NCI-H526 treated with DMSO at 0.1 percent for 48 hours (cell line): ENCODE measurements at regions not wholly inside any gene's neighbourhood (a gene's known extent, or its start where the extent isn't known, plus 50 kb on each side); places are given as distances from the start of the nearest gene placed in this dataset.

ENCODE experiments used
- DNase-seq: peaks from one replicate; lab custom pipeline; 2025; lab: John Stamatoyannopoulos, UW

DNA sequence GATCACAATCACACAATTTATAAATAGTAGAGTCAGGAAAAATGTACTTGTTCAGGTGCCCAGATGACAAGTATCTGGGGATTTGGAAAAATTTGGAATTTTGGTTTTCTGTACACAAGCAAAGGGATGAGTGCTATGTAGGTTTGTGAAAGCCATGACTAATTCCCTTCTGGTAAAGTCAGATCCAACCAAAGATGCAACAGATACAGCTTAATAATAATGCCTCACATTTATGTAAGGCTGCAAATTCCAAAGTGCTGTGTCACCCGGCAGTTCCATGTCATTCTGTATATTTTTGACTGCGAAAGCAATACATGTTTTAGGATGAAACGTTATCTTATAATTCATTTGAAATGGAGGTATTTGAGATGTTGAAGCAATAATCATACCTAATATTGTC lies 102.7 kb upstream of the AGBL1 start:
- DNase-seq = no peak

GRCh38 chr15:85977586-85977985 lies 102.1 kb upstream of the AGBL1 start:
- no peak for DNase-seq

GRCh38 chr15:85979929-85980328 lies 99.7 kb upstream of the AGBL1 start:
- no peak for DNase-seq

DNA sequence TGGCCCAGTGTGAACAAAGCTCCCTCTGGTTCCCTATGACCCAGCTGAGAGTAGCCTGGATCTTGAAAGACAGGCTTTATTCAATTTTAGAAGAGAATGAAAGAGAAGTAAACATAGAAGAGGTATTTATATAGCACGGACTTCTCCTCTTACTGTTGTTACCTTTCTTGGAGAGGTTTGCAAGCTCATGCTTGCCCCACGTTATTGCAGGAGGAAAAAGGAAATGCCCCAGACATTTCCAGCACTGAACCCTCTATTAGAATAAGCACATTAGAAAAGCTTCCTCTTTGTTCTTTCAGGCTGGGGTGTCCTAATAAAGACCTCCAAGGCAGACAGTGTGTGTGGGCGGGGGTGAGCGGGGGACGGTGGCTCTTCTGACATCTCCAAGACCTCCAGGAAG lies 98.7 kb upstream of the AGBL1 start:
- no peak for DNase-seq

GRCh38 chr15:85984241-85984640 lies 95.4 kb upstream of the AGBL1 start:
- no peak for DNase-seq

- DNase-seq = no peak
Measured at GRCh38 chr15:85986116-85986515, 93.6 kb upstream of the AGBL1 start.

DNA sequence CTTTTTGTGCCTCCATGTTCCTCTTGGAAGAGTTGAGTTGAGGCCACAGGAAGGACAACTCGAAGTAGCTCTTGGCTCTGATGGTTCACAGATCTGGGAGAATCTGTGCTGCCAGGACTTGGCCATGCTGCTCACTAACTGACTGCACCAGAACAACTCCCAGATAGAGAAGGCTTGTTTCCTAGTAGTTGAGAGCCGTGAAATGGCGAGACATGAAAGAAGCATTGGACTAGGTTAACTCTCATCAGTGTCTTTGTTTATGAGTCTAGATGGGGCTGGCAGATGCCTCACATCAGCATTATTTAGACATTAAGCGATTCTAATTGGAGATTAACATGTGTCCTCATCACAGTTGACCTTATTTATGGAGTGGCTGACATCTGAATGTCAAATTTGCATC lies 92.9 kb upstream of the AGBL1 start:
- DNase-seq = peak; percentile 18

DNA sequence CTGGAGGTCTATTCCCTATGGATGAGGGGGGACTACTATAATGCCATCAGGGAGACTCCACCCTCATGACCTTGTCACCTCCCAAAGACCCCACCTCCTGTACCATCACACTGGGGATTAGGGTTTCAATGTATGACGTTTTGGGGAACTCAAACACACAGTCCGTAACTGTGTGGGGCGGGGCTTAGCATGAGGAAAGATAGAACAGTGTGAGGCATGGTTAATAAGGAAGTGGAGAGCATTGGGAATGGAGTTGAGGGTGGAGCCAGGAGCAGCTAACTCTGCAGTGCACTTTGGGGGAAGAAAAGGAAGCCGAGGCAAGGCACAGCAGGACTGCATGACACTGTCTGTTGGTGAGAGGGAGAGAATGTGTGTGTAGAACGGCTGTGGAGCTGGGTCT lies 90.9 kb upstream of the AGBL1 start:
- no peak for DNase-seq

GRCh38 chr15:85992224-85992623 lies 87.4 kb upstream of the AGBL1 start:
- DNase-seq = no peak

DNA sequence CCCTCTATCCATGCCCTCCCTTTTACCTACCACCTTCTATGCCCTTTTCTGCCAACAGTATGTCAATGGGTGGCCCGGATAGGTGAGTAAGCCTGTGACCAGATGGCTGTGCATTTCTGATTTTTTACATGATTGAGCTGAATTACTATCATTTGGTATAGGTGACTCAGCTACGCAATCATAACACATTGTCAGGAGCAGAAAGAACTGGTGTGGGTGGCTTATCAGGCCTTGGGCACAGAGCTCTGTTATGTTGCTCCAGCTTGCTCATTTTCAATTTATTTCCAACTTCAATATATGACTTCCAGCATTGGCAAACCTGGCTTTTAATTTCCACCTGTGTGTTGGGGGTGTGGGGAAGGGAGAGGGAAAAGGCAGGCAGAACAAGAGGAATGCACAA lies 86.6 kb upstream of the AGBL1 start:
- DNase-seq = no peak

DNA sequence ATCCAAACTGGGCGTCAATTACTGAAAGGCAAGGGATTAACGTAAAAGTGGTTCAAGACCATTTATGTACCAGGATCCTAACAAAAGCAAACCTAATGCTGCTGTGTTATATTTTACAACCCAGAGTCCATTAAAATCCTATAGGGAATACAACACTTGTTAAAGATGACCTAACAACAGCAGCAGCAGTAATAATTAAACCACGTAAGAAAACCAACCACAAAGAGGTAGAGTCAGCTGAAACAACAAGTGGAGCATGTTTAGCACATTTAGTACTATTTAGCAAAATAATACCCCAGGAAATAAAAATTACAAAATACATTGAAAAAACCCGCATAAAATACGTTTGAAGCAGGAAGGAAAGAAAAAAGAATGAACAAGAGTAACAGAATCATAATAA lies 82.1 kb upstream of the AGBL1 start:
- no peak for DNase-seq

DNA sequence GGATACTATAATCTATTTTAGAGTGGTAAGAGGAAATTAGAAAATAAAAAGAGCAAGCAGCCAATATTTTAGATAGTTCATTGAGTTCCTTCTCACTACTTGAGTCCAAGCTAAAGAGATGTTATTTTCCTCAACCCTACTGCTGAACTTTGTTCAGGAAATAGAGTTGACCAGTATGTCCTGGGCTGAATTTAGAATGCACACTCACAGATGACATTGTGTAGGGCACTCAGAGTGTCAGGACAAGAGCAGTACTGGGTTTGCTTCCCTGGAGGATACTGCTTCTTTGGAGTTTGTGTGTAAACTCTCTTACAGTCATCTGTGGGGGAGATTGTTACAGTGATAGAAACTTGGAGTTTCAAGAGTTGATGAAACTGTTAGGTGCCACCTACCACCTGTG lies 80.0 kb upstream of the AGBL1 start:
- no peak for DNase-seq

- no peak for DNase-seq
Measured at GRCh38 chr15:86001200-86001599, 78.5 kb upstream of the AGBL1 start.

- no peak for DNase-seq
Measured at GRCh38 chr15:86002444-86002843, 77.2 kb upstream of the AGBL1 start.

DNA sequence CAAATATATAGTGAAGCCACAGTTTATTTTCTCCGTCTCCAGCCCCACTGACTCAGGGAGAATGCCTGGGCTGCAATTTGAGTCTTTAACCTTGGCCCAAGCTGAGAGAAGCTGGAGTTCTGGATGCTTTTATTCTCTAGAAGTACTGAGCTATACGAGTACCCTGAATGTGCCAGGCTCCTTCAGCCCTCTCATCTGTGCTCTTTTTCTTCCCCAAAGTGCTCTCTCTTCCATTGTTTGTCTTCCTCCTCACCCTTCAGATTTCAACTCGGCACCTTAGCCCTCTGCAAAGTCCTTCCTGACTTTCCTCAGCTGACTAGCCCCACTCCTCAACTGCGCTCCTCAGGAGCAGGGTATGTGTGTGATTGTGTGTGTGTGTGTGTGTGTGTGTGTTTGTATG lies 75.6 kb upstream of the AGBL1 start:
- no peak for DNase-seq

- no peak for DNase-seq
Measured at GRCh38 chr15:86006546-86006945, 73.1 kb upstream of the AGBL1 start.

DNA sequence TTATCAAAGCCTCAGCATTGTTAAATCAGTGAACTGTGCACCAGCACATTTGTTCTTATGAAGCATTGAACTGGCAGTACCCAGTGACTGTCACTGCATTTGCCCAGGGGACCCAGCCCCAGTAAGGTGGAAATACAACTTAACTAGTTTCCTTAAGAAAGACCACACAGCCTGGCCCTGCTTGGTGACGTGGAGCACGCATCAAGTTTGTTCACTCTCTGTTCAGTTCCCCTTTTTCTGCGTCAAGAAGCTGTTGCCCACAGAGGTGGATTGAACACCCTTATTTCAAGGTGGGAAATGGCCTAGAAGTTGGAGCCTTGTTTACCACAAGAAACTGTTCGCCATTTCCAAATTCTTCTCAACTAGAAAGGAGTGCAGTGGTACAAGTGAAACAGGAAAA lies 69.9 kb upstream of the AGBL1 start:
- no peak for DNase-seq

GRCh38 chr15:86010398-86010797 lies 69.3 kb upstream of the AGBL1 start:
- no peak for DNase-seq

DNA sequence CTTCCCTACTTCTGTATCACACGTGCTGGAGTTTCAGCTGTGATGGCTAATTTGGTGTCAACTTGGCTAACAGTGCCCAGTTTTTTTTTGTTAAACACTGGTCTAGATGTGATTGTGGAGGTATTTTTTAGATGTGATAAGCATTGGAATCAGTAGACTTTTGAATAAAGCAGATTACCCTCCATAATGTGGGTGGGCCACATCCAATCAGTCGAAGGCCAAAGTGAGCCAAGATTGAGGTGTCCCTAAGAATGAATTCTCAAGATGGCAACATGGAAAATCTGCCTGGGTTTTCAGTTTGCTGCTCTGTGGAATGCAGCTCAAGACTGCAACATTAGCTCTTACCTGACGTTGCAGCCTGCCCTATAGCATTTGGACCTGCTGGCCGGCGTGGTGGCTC lies 68.8 kb upstream of the AGBL1 start:
- DNase-seq = no peak

DNA sequence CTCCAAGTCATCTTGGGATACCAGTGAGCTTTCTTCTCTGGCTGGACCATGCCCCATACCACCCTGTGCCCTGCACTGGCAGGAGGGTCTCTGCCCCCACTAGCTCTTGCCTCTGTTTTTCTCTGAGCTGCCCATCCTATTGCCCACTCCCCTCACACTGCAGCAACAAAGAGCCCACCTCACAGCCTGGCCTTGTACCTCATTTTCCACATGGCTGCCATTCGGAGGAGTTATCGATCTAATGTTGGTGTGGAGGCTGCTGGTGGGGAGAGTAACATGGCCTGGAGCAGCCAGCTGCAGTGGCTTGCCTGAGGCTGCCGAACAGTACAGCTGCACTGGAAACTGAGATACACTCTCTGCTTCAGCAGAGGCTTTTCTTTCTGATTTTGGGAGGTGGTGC lies 65.7 kb upstream of the AGBL1 start:
- no peak for DNase-seq

DNA sequence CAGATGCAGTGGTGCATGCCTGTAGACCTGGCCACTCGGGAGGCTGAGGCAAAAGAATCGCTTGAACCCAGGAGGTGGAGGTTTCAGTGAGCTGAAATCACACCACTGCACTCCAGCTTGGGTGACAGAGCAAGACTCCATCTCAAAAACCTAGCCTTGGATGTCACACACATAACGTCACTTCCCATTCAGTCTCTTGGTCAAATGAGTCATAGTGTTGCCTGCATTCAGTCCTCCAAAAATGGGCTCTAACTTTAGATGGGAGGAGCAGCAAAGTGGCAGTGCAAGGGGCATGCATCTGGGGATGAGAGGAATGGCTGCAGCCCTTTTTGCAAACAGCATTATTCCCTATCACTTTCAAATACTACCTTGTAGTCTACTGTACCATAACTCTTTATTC lies 62.9 kb upstream of the AGBL1 start:
- DNase-seq = no peak

DNA sequence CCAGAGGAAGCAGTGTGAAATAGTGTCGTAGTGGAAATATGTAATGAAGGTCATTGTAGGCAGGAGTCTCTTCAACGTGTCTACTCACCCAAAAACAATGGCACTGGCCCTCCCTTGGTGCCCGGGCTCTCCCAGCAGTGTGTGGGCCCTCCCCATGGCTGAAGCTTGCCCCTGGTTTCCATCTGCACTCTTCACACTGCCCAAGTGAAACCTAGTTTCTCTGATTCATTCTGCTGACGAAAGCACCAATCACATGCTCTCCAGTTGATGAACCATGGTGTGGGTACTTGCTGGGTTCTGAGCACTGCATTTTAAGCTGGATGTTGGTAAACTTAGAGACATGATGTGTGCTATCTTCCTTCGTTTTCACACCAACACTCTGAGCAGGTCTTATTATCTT lies 61.0 kb upstream of the AGBL1 start:
- DNase-seq = no peak

- DNase-seq = no peak
Measured at GRCh38 chr15:86021281-86022264, 58.1 kb upstream of the AGBL1 start.

DNA sequence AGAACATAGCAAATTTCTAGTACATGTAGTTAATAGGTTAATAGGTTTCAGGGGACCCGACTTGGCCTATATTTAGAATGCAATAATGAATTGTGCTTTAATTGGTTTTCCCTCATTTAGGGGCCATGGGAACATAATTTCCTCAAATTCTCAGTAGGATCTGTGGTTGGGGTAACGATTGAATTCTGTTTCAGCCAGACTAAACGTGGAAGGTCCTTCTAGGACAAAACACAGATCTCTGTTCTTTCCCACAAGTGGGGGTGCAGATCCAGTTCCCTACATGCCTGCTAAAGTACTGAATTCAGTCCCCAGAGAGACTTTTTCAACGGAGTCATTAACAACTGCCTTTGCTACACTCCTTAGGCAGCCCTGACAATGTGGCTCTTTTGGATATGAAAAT lies 50.7 kb upstream of the AGBL1 start:
- no peak for DNase-seq
